ENCODE measurements at regions not wholly inside any gene's neighbourhood (a gene's known extent, or its start where the extent isn't known, plus 50 kb on each side); places are given as distances from the start of the nearest gene placed in this dataset.
"Not testable (repeated sequence)": the region's sequence is repeated elsewhere in the genome, so short reads cannot be mapped to it uniquely, and the experiment has no call there.

DNA sequence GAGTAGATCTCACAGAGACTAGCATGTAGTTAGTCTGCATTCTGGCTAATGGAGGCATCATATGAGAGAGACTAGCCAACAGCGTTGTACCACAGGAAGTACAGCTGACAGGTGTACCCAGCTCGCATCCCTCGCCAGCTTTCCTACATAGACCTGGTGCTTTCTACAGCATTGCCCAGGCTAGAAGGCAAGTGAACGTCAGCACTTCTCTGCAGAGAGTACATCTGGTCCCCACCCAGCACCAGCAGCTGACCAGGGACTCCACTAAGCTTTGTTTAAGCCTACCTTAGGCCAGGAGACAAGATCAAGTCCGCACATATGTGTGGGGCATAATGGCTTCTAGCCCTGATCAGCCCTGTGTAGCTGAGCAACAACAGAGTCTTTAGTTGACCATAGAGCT is 1692.9 kb downstream of the SPATA31A7 start:
- H3K27ac Mint-ChIP-seq, H3K36me3 Mint-ChIP-seq, H3K4me1 Mint-ChIP-seq, H3K4me3 Mint-ChIP-seq, H3K27me3 Mint-ChIP-seq, H3K9me3 Mint-ChIP-seq: not testable (repeated sequence)

- H3K4me3 Mint-ChIP-seq, H3K9me3 Mint-ChIP-seq, H3K27me3 Mint-ChIP-seq, H3K27ac Mint-ChIP-seq, H3K36me3 Mint-ChIP-seq, H3K4me1 Mint-ChIP-seq: not testable (repeated sequence)
Observed at GRCh38 chr9:62896692-62897091, 1706.9 kb downstream of the SPATA31A7 start.

- not testable (repeated sequence) for H3K4me1 Mint-ChIP-seq, H3K36me3 Mint-ChIP-seq, H3K27me3 Mint-ChIP-seq, H3K9me3 Mint-ChIP-seq
- peak overlapping the region in 3 of 4 donors; percentile 74 to 94 (median 81) for H3K4me3 Mint-ChIP-seq
- H3K27ac Mint-ChIP-seq: peak overlapping the region in 1 of 3 donors; percentile 88
Observed at GRCh38 chr9:62897411-62898225, 1707.8 kb downstream of the SPATA31A7 start.

- H3K4me1 Mint-ChIP-seq, H3K9me3 Mint-ChIP-seq, H3K27ac Mint-ChIP-seq, H3K36me3 Mint-ChIP-seq, H3K4me3 Mint-ChIP-seq, H3K27me3 Mint-ChIP-seq: not testable (repeated sequence)
Observed at GRCh38 chr9:62899666-62900065, 1709.8 kb downstream of the SPATA31A7 start.

DNA sequence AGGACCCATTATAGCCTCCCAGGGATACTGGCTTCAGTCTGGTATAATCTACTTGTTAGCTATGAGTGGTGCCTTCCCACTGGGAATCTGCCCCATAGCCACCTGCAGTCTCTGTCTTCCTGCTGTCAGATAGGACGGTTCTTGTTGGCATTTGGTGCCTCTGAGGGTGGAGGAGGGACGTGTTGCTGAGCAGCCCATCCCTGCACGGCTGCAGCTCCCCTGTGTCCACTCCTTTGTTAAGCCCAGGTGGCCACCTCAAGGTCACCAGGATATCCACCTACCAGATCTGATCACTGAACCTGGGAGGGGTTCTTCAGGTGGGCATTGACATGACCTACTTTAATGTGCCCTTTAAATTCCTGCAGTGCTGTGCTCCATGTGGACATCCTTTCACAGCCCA is 1714.2 kb downstream of the SPATA31A7 start:
- not testable (repeated sequence) for H3K27me3 Mint-ChIP-seq, H3K36me3 Mint-ChIP-seq, H3K4me3 Mint-ChIP-seq, H3K27ac Mint-ChIP-seq, H3K4me1 Mint-ChIP-seq, H3K9me3 Mint-ChIP-seq

DNA sequence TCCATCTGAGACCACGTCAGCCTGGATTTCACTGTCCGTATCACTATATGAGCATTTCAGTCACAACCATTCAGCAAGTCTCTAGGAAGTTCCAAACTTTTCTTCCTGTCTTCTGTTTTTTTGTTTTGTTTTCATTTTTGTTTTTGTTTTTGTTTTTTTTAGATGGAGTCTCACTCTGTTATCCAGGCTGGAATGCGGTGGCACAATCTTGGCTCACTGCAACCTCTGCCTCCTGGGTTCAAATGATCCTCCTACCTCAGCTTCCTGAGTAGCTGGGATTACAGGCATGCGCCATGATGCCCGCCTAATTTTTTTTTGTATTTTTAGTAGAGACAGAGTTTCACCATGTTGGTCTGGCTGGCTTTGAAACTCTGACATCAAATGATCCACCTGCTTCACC is 1715.9 kb downstream of the SPATA31A7 start:
- not testable (repeated sequence) for H3K9me3 Mint-ChIP-seq, H3K27ac Mint-ChIP-seq, H3K4me3 Mint-ChIP-seq, H3K36me3 Mint-ChIP-seq, H3K4me1 Mint-ChIP-seq, H3K27me3 Mint-ChIP-seq

DNA sequence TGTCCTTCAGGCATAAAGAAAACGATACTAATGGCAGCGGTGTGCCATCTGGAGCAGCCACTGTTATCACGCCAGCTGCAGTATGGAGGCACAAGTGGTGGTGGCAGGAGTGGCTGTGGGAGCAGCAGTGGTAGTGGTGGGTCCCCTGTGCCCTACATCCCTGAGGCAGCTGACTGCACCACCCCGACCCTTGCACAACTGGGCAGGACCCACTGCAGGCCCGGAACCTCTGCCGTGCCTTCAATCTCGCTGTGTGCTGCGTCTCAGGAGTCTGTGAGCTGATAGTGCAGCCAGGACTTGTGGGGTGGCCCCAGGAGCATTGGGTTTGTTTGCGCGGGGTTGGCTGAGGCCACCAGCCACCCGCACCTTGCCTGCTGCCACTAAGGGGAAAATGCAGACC is 1718.0 kb downstream of the SPATA31A7 start:
- H3K9me3 Mint-ChIP-seq, H3K4me1 Mint-ChIP-seq, H3K4me3 Mint-ChIP-seq, H3K27ac Mint-ChIP-seq, H3K27me3 Mint-ChIP-seq, H3K36me3 Mint-ChIP-seq: not testable (repeated sequence)

GRCh38 chr9:62908271-62908670 is 1718.4 kb downstream of the SPATA31A7 start:
- H3K27ac Mint-ChIP-seq, H3K36me3 Mint-ChIP-seq, H3K9me3 Mint-ChIP-seq, H3K4me3 Mint-ChIP-seq, H3K4me1 Mint-ChIP-seq, H3K27me3 Mint-ChIP-seq: not testable (repeated sequence)

DNA sequence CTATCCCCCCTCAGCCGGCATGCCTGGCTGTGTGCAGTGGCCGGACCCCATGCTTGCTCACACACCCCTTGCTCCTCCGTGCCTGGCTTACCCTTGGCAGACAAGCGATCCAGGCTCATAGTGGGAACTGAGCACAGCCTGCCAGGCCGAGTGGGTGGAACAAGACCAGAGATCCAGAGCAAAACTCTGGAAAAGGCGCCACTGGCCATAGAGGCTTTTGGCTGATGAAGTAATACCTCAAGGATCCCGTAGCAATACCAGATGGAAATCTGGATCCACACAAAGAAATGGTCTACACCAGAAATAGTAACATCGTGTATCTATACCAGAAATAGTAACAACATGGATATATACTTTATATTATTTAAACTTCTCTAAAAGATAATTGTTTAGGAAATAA is 1719.6 kb downstream of the SPATA31A7 start:
- H3K36me3 Mint-ChIP-seq, H3K4me1 Mint-ChIP-seq, H3K27me3 Mint-ChIP-seq, H3K27ac Mint-ChIP-seq, H3K9me3 Mint-ChIP-seq, H3K4me3 Mint-ChIP-seq: not testable (repeated sequence)

- H3K4me3 Mint-ChIP-seq, H3K4me1 Mint-ChIP-seq, H3K9me3 Mint-ChIP-seq, H3K27ac Mint-ChIP-seq, H3K27me3 Mint-ChIP-seq, H3K36me3 Mint-ChIP-seq: not testable (repeated sequence)
Observed at GRCh38 chr9:62912278-62912677, 1722.4 kb downstream of the SPATA31A7 start.

DNA sequence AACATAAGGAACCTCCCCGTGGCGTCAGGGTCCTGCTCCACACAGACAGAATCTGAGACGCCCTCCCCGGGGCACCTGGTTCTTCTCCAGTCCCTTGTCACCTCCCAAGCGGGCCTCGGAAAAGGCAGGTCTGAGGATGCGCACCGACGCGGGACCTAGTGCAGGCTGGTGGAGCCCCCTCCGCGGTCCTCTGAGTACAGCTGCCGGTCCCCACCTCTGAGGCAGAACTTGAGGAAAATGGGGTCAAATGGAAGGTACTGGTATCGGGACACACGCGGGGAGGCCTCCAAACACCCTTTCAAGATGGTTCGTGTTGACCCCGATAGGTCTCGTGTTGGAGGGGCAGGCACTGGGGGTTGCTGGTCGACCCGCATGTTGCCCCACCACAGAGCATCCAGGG is 1725.3 kb downstream of the SPATA31A7 start:
- not testable (repeated sequence) for H3K9me3 Mint-ChIP-seq, H3K36me3 Mint-ChIP-seq, H3K27me3 Mint-ChIP-seq, H3K27ac Mint-ChIP-seq, H3K4me1 Mint-ChIP-seq, H3K4me3 Mint-ChIP-seq

DNA sequence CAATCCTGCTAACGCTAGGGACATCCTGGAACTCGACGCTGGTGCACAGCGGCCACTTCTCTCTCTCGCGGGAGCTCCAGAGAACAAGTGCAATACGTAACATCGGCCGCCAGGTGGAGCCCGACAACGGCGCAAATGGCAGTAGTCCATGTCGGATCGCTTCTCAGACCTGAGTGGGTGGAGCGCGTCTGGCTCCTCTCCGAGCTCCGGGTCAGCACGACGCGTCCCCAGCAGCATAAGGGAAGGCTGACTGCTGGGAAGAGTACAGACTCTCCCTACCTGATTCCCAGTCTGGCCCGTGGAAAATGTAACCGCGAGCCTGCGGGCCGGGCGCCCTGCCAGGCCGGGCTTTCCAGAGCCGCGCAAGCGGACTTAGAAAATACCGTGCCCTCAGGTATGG is 1725.8 kb downstream of the SPATA31A7 start:
- not testable (repeated sequence) for H3K27me3 Mint-ChIP-seq, H3K4me3 Mint-ChIP-seq, H3K4me1 Mint-ChIP-seq, H3K9me3 Mint-ChIP-seq, H3K27ac Mint-ChIP-seq, H3K36me3 Mint-ChIP-seq

DNA sequence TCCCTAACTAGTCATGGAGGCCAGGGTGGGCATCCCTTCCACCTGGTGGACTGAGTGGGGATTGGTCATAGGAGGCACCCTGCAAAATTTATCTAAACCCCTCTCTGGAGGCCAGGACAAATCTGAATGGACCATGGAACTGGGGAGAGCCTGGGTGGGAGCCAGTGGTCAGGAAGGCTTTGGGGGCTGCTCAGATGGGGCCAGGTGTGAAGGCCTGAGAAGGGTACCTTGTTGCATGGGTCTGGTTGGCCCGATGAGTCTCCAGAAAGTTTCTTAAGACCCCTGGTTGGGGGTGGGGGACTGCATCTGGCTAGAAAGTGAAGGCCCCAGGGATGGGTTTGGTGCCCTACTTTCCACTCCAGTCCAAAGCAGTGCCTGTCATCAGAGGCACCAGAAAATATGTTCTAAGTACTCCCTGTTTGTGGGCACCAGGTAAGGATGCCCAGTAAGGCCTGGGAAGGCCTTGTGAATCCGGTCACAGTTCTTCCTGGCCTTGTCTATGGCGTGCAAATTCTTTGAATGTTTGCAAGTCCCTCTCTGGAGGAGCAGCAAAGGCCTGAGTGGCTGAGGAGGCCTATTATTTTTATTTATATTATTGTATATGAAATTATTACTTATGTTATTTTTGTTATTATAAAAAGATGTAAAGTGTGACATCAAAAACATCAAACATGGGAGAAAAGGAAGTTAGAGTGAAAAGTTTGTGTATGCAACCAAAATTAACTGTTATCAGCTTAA is 1729.0 kb downstream of the SPATA31A7 start:
- H3K9me3 Mint-ChIP-seq, H3K36me3 Mint-ChIP-seq, H3K27ac Mint-ChIP-seq, H3K27me3 Mint-ChIP-seq, H3K4me1 Mint-ChIP-seq, H3K4me3 Mint-ChIP-seq: not testable (repeated sequence)

GRCh38 chr9:62931484-62931883 is 1741.6 kb downstream of the SPATA31A7 start:
- not testable (repeated sequence) for H3K9me3 Mint-ChIP-seq, H3K36me3 Mint-ChIP-seq, H3K4me1 Mint-ChIP-seq, H3K4me3 Mint-ChIP-seq, H3K27ac Mint-ChIP-seq, H3K27me3 Mint-ChIP-seq

- H3K4me1 Mint-ChIP-seq, H3K9me3 Mint-ChIP-seq, H3K27me3 Mint-ChIP-seq, H3K27ac Mint-ChIP-seq, H3K36me3 Mint-ChIP-seq, H3K4me3 Mint-ChIP-seq: not testable (repeated sequence)
Observed at GRCh38 chr9:62952840-62953239, 1763.0 kb downstream of the SPATA31A7 start.
